NCI-H2171 treated with DMSO at 0.1 percent for 48 hours (cell line): ENCODE measurements at regions not wholly inside any gene's neighbourhood (a gene's known extent, or its start where the extent isn't known, plus 50 kb on each side); places are given as distances from the start of the nearest gene placed in this dataset.

Experiments used
- DNase-seq: peaks from one replicate; lab custom pipeline; 2025; lab: John Stamatoyannopoulos, UW

GRCh38 chr12:89821896-89822295, 113.3 kb upstream of the ATP2B1 start:
- DNase-seq, result no peak

GRCh38 chr12:89817501-89818226, 109.0 kb upstream of the ATP2B1 start:
- no peak for DNase-seq

- DNase-seq, result no peak
These were observed 106.6 kb upstream of the ATP2B1 start for GRCh38 chr12:89815225-89815624.

GRCh38 chr12:89803412-89803811, 94.8 kb upstream of the ATP2B1 start:
- no peak for DNase-seq

GRCh38 chr12:89801284-89801683, 92.6 kb upstream of the ATP2B1 start:
- DNase-seq, result no peak

- no peak for DNase-seq
These were observed 91.8 kb upstream of the ATP2B1 start for GRCh38 chr12:89800435-89800834.

GRCh38 chr12:89799316-89799715, 90.7 kb upstream of the ATP2B1 start:
- DNase-seq, result no peak

- no peak for DNase-seq
These were observed 88.8 kb upstream of the ATP2B1 start for GRCh38 chr12:89797436-89797835.

GRCh38 chr12:89796798-89797382, 88.3 kb upstream of the ATP2B1 start:
- no peak for DNase-seq

- DNase-seq, result no peak
These were observed 85.3 kb upstream of the ATP2B1 start for GRCh38 chr12:89793946-89794345.

- no peak for DNase-seq
These were observed 82.6 kb upstream of the ATP2B1 start for GRCh38 chr12:89791286-89791685.

GRCh38 chr12:89789862-89790261, 81.2 kb upstream of the ATP2B1 start:
- no peak for DNase-seq

- no peak for DNase-seq
These were observed 79.1 kb upstream of the ATP2B1 start for GRCh38 chr12:89787763-89788162.

- no peak for DNase-seq
These were observed 77.7 kb upstream of the ATP2B1 start for GRCh38 chr12:89786177-89786810.

- peak; percentile 74 for DNase-seq
These were observed 74.9 kb upstream of the ATP2B1 start for GRCh38 chr12:89783359-89784060.

GRCh38 chr12:89782807-89783206, 74.2 kb upstream of the ATP2B1 start:
- no peak for DNase-seq

GRCh38 chr12:89781946-89782550, 73.4 kb upstream of the ATP2B1 start:
- DNase-seq, result no peak

GRCh38 chr12:89781156-89781555, 72.5 kb upstream of the ATP2B1 start:
- no peak for DNase-seq

- DNase-seq, result no peak
These were observed 70.5 kb upstream of the ATP2B1 start for GRCh38 chr12:89779090-89779489.

GRCh38 chr12:89777733-89778379, 69.2 kb upstream of the ATP2B1 start:
- DNase-seq, result no peak

GRCh38 chr12:89775986-89776365, 67.3 kb upstream of the ATP2B1 start:
- no peak for DNase-seq
